ENCODE measurements at regions not wholly inside any gene's neighbourhood (a gene's known extent, or its start where the extent isn't known, plus 50 kb on each side); places are given as distances from the start of the nearest gene placed in this dataset.

GRCh38 chr6:14861491-14861943, 384.4 kb upstream of the JARID2 start:
- TF ChIP-seq CTCF (conservative IDR thresholded peaks at IDR 0.05; ENCODE audit: low read length): no peak
- no peak for TF ChIP-seq EZH2phosphoT487 (IDR thresholded peaks at IDR 0.05; ENCODE audit: borderline replicate concordance, low read depth, low read length)
